Anterior cingulate cortex (tissue), 58 donors: ENCODE measurements at regions not wholly inside any gene's neighbourhood (a gene's known extent, or its start where the extent isn't known, plus 50 kb on each side); places are given as distances from the start of the nearest gene placed in this dataset.

Source experiments
- DNase-seq, 58 donors: peaks; one replicate each; lab custom pipeline; 2025; lab: John Stamatoyannopoulos, UW

DNA sequence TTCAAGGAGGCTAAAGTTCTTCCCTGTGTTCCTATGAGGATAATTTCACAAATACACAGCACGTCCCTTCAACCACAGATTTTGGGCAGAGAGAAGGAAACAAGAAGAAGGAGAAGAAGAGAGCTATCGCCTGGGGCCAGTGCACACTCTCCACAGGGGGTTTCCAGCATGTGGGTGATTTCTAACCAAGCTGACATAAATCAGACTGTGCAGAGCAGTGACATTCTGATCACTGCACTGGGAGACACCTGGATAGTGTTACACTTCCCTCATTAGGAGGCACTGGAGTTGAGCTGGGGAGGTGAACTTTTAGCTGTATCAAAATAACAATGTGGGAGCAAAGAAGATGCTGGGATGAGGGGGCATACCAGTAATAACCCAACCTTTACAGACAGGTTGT is 71.8 kb upstream of the CENPW start:
- DNase-seq = no peak

DNA sequence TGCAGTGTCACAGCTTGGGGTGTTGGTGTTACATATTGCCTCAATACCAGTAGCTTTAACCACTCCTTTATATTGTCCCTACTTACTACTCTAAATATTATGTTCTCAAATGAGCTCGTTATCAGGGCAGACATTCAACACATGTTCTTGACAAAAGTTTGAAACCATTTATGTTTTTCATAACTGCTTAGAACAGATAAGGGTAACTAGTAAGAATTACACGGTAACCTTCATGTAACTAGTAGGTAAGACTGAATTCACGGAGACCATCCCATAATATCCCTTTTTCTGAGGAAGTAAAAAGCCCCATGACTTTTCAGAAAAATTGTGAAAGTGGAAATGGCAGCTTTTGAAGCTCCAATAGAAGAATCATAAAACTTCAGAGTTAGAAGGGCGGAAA is 59.6 kb upstream of the CENPW start:
- no peak for DNase-seq

DNA sequence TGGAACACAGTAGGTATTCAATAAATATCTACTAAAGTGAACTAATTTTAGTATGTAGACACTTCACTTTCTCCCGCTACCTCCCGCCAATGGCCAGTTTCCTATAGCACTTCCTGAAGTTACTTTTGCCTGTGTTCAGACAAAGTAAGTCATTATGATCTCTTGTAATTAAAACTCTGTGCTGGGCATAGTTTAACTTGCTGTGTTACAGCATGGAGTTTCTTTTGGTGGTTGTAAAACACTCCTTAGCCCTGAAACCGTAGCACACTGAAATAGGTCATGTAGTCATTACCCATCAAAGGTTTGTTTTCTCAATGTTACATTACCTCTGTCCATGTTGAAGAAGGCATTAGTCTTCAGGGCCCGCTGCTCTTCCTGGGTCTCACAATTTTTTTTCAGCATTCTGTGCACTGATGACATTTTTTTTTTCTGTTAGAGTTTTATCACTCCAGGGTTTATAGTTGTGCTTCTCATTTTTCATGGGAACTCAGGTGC is 54.0 kb upstream of the CENPW start:
- DNase-seq = no peak
